ENCODE measurements at regions not wholly inside any gene's neighbourhood (a gene's known extent, or its start where the extent isn't known, plus 50 kb on each side); places are given as distances from the start of the nearest gene placed in this dataset.

GRCh38 chr9:71632776-71633175 lies 135.5 kb downstream of the CEMIP2 start:
- peaks cover 0 to 52% (median 29%) of the 10 kb centered on the region in 9 donors for H3K4me1 ChIP-seq
- H3K27me3 ChIP-seq, result no peaks in the 10 kb centered on the region
- no peaks in the 10 kb centered on the region for H3K36me3 ChIP-seq
- ATAC-seq (no peak), DNase-seq (no peak)
- no peak overlapping the region for H3K4me3 ChIP-seq
- no peak for TF ChIP-seq CTCF (IDR thresholded peaks at IDR 0.05)
- intact Hi-C loops (cut with DNase I), result loop anchor here in 1 of 10 donors (10.0 kb wide), 1 partner anchor 52 kb away; no protein-coding TSS in a partner anchor
- peaks cover 0 to 3% (median 0%) of the 10 kb centered on the region in 11 donors for H3K9me3 ChIP-seq
- peak overlapping the region in 1 of 10 donors; percentile 71 for H3K27ac ChIP-seq
- WGBS, 2 donors, result 90 to 94% methylated on average over 5 of the region's 5 CpGs

- ATAC-seq (peak; percentile 33 to 86 (median 62)), DNase-seq (no peak)
- H3K27ac ChIP-seq, result peak overlapping the region in 9 of 10 donors; percentile 26 to 76 (median 60)
- H3K9me3 ChIP-seq, result peaks cover 0 to 3% (median 0%) of the 10 kb centered on the region in 11 donors
- WGBS, 2 donors, result 57% methylated on average over 3 of the region's 3 CpGs
- H3K4me3 ChIP-seq, result no peak overlapping the region
- no peaks in the 10 kb centered on the region for H3K27me3 ChIP-seq
- no peak for TF ChIP-seq CTCF (IDR thresholded peaks at IDR 0.05)
- H3K36me3 ChIP-seq, result no peaks in the 10 kb centered on the region
- intact Hi-C loops (cut with DNase I), result loop anchor here in 1 of 10 donors (10.0 kb wide), 1 partner anchor 54 kb away; no protein-coding TSS in a partner anchor
- peaks cover 0 to 34% (median 22%) of the 10 kb centered on the region in 9 donors for H3K4me1 ChIP-seq
Measured at GRCh38 chr9:71630377-71630995, 137.8 kb downstream of the CEMIP2 start.

- H3K27ac ChIP-seq, result peak overlapping the region in 8 of 10 donors; percentile 6 to 76 (median 63)
- intact Hi-C loops (cut with DNase I), result loop anchor here in 1 of 10 donors (10.0 kb wide), 1 partner anchor 55 kb away; no protein-coding TSS in a partner anchor
- peak in 2 of 8 donors; percentile 40 to 56 for ATAC-seq
Measured at GRCh38 chr9:71629578-71630215, 138.6 kb downstream of the CEMIP2 start.

More at GRCh38 chr9:71629578-71630215, 138.6 kb downstream of the CEMIP2 start:
- TF ChIP-seq CTCF (IDR thresholded peaks at IDR 0.05), result no peak
- Histone ChIP-seq H3K4me1 (peaks cover 0 to 34% (median 22%) of the 10 kb centered on the region in 9 donors), H3K4me3 (no peak overlapping the region), H3K27me3 (no peaks in the 10 kb centered on the region), H3K9me3 (peaks cover 0 to 3% (median 0%) of the 10 kb centered on the region in 11 donors), H3K36me3 (no peaks in the 10 kb centered on the region)
- DNase-seq, result no peak
- 31 to 36% methylated on average over 3 of the region's 3 CpGs for WGBS, 2 donors
